ENCODE measurements at regions not wholly inside any gene's neighbourhood (a gene's known extent, or its start where the extent isn't known, plus 50 kb on each side); places are given as distances from the start of the nearest gene placed in this dataset.
"Not testable (repeated sequence)": the region's sequence is repeated elsewhere in the genome, so short reads cannot be mapped to it uniquely, and the experiment has no call there.

DNA sequence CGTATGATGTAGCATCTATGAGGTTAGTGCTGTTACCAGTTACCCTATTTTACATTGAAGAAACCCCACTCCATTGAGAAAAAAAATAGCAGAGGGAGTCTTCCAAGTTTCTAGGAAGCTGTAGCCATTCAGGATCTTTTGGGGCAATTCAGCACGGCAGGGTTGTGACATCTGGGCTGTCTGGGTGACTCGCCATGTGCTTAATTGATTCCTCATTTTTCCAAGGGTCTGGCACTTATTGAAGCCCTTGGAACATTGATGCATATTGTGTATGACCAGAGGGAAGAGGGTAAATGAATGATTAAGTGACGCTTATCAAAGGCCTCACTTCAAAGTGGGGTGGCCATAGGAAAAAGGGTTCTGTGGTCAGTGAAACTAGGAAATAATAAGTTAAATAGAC is 248.7 kb downstream of the ARHGAP12 start:
- no peak for DNase-seq

DNA sequence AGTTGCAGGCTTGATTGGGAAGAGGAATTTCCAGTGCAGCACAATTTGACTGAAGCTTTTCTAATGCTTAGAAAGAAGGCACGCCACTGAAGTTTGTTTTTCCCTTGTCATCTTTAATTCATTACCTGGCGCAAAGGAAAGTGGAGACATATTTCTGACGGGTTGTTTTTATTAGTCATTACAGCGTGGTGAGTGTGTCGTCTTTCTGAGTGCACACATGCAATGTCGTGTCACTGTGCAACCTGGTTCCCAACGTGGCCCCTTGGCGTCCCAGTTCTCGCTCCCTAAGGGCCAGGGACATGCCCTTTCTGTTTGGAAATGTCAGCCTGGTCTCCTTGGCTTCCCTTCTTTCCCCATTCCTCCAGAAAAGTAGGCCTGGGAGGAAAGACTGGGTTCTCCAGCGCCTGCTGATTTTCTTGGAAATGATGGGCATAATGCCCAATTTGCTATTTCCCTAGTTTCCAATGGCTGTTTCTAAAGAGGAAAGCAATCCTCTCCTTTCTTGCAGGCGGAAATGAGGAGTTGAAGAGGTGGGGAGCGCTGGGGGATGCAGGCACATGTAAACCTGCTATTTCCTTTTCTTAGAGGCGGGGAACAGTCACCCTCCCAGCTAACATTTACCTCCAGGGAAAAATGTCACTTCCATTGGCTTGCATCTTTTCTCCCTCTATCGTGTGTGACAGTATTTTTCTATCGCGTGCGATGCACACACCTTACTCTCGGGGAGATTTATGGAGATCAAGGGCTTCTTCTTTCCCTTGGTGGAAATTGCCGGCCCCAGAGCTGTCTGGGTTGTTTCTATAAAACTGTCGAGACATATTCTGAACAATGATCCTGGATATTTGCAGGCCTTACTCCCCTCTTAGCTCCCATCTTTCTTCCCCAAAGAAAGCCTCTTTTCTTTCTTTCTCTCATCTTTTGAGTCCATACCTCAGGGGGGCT is 249.8 kb downstream of the ARHGAP12 start:
- no peak for DNase-seq

DNA sequence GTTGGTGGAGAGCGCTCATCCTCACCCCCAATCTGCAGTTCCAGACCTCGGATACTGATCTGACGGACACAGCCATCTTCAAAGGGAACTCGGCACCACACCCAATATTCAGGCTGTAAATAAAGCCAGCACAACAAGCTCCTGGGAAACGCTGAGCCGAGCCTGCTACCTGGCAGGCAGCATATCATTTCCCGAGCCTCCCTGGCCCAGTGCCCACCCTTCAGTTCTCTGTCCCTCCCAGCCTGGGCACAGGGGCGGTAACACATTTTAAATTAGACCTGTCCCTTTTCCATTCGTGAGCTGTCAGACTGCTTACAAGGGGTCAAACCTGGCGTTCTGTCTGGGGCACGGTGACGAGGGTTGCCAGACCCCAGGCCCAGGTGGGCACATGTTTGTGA is 250.5 kb downstream of the ARHGAP12 start:
- DNase-seq = no peak

DNA sequence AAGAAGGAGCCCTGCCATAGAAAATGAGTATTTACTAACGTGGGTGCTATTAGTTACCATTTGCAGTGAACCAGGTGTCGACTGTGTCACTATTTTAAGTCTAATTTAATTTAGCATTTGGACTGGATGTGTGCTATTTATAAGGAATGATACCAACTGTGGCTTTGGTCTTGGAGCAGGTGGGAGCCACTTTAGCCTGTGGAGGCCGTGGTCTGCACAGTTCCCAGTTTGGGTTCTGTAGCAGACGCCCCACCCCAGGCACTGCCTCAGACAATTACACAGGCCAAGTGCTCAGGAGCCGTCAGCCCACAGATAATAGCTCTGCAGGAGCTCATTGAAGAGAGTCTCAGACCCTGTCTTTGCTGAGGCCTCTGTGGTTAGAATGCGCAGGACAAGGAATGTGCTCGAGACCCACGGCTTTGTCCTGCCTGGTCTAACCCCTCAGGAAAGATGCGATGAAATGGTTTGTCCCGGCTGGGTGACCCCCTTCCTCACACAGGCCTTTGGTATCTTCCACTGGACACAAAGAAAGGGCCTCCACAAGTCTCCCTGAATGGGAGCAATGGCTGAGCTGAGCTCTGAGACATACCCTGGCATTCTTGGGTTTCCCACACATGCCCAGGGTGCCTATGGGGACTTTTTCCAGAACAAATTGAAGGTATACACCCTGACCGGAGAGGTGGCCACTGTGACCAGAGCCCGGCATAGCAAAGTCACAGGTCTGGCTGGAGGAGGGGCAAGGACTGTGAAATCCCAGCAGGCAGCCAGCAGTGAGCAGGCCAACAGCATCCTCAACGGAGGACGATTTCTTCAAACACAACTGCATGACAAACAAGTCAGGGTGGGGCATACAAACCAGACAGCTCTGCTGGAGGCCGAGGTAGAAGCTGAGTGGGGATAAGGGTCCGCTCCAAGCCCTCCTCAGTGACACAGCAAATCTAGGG is 251.2 kb downstream of the ARHGAP12 start:
- DNase-seq = no peak

DNA sequence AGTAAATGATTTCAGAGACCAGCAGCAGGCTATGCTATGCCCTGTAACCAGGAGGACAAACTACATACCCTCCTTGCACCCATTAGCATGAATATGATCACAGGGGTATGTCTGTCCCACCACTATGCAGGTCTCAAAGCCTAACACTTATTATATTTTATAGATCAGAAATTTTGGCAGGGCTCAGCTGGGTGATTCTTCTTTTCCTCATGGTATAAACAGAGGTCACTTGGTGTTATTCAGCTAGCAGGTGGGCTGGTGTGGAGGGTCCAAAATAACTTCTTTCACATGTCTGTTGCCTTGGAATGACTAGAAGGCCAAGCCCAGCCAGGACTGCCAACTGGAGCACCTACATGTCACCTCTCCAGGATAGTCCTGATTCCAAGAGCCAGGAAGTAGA is 252.9 kb downstream of the ARHGAP12 start:
- no peak for DNase-seq

DNA sequence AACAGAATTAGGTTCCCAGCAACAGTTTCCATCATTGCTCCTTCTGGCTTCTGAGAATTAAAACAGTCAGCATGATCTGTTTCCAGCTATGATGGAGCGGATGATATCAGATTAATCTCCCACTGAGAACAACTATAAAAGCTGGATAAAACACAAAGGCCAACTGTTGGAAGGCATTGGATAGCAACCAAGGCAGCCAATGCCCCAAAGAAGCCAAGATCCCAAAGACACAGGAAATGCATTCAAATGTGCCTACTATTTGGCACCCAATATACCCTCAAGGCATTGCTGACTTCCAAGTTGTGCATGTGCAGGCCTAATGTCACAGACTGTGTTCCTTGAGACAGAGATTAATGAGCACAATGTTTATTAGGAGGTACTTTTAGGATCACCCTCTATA is 259.3 kb downstream of the ARHGAP12 start:
- no peak for DNase-seq

DNA sequence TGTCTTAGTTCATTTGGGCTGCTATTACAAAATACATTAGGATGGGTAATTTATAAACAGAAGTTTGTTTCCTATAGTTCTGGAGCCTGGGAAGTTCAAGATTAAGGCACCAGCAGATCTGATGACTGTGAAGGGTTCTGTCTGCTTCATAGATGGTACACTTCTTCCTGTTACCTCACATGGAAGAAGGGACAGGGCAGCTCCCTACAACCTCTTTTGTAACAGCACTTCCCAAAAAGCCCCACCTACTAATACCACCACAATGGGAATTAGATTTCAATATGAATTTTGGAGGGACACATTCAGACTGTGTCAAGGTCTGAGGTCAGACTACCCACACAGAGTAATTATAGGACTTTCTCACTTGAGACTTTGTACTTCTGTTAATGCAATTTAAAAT is 260.3 kb downstream of the ARHGAP12 start:
- no peak for DNase-seq

DNA sequence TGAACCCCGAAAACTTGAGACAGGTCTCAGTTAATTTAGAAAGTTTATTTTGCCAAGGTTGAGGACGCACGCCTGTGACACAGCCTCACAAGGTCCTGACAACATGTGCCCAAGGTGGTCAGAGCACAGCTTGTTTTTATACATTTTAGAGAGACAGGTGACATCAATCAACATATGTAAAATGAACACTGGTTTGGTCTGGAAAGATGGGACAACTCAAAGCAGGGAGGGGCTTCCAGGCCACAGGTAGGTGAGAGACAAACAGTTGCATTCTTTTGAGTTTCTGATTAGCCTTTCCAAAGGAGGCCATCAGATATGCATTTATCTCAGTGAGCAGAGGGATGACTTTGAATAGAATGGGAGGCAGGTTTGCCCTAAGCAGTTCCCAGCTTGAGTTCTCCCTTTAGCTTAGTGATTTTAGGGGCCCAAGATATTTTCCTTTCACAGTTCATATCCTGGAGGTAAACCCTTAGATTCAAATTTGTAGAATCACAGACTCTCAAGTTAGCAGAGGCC is 262.8 kb downstream of the ARHGAP12 start:
- not testable (repeated sequence) for DNase-seq

DNA sequence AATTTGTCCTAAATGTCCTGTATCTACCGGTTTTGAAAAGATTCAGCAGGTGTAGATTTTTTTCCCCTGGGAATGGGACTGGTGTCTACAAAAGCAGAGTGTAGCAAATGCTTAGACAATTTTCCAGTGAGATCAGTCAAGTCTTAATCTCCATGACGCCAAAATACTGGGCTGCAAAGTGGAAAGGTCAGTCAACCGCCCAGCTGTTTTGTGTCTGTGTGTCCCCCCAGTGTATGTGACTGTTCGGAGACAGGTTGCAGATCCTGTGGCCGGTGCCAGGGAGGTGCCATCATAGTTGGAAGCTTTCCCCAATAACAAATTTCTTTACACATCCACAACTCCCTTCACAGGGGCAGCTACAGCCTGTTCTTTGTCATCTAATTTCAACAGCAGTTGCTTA is 263.8 kb downstream of the ARHGAP12 start:
- DNase-seq = no peak

DNA sequence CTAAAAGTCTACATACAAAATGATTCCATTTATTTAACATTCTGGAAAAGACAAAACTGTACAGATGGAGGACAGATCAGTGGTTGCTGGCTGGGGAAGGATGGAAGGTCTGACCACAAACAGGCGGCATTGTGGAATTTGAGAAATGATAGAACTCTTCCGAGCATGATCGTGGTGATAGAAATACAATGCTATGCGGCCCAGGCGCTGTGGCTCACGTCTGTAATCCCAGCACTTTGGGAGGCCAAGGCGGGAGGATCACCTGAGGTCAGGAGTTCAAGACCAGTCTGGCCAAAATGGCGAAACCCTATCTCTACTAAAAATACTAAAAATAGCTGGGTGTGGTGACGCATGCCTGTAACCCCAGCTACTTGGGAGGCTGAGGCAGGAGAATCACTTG is 264.6 kb downstream of the ARHGAP12 start:
- not testable (repeated sequence) for DNase-seq

DNA sequence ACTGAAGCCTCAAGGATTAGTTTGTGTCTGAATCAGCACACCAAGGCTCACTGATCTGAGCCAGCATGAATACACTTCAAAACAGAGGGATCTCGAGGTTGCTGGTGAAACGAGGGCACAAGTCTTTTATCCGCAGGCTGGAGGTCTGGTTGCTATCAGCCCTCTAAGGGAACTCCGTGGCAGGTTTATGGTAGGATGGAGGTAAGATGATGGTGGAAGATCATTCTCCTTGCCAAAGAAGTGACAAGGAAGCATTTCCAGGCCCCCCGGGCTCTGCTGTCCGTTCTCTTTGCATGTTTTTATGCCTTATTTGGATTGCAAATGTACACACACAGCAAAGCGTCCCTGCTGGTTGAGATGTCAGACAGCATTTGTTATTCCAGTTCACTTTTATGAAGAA is 268.3 kb downstream of the ARHGAP12 start:
- DNase-seq = no peak

DNA sequence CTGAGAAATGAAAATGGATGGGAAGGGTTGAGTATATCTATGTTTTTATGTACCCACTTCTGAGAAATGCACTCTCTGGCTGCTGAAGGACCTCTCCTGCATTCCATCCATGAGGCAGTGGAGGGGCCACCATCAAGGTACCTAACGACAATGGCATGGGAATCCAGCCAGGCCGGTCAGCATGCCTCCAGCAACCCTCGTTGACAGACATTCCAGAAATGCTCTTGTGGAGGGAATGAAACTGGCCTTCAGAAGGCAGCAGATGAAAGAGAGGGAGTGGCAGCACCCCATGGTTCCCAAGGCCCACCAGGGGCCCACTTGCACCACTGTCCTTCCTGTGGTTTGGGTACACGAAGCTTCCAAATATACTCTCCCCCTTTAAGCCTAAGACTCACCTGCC is 269.0 kb downstream of the ARHGAP12 start:
- no peak for DNase-seq

DNA sequence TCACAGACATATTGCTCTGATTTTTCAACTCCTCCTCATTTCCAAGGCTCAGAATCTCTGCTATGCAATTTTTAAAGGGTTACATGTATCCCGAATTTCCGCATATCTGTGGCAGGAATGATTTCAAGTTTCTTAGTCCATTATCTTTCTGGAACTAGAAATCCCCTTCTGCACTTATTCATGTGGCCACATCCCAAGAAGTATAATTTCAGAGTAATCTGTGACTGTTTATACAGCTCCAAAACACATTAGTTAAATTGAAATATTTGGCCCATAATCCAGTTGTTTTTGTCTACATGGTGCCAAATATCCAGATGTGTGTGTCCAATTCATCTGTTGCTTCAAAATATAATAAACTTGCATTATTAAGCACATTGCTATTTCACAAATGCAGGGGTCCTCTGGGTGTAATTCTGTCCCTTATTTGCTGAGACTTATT is 271.2 kb downstream of the ARHGAP12 start:
- no peak for DNase-seq

DNA sequence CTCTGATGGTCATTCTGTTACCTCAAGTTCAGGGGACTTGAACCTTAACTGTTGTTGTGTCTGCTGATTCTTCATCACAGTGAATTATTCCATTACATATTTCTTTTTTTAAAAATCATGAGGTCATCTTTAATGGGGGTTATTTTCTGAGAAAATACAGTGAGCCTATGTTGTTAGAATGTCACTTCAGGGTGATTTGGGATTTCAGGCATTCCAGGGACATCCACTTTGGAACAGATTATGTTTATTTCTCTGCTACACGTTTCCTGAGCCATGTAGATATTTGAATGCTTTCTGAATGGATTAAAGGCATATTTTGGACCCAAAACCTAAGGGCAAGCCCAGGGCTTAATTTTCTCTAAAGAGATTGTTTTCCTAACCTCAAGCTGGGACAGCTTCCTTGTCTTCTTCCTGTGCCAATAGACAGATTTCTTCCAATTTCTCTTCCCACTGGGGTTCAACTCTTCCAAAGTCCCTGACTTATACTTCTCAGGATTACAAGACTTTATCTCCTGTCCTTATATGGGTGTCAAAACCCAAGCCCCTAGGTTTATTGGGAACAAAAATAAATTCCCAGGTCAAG is 271.7 kb downstream of the ARHGAP12 start:
- no peak for DNase-seq

DNA sequence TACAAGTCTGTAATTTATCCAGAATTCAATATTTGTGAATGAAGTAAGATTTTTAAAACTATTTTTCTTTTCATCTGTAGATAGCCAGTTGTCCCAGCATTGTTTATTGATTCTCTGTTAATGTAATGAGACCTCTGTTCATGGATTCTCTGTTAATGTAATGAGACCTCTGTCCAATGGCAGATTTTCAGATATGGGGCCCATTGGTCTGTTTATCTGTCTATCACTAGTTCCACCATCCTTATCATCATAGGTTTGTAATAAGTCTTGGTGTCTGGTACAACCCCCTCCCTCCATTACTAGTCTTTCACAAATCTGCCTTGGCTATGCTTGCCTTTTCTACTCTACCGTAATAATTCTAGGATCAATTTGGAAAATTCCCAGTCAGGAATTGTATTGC is 276.6 kb downstream of the ARHGAP12 start:
- no peak for DNase-seq

DNA sequence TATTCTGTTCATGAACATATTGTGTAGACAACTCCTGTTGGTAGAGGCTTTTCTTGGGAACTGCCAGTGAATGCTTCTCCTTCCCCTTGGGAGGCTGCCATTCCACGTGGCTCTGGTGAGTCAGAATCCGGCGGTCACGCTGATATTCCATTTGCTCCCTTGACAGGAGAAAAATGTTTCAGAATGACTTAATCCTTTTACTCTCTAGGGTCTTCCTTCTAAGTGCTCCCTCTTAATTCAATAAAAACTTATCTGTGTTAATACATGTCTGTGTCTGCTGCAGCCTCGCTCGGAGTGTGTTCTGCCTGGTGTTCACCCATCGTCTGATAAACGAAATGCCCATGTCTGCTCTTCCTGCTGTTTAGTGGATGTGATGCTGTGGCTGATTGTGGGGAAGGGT is 278.6 kb downstream of the ARHGAP12 start:
- DNase-seq = no peak

DNA sequence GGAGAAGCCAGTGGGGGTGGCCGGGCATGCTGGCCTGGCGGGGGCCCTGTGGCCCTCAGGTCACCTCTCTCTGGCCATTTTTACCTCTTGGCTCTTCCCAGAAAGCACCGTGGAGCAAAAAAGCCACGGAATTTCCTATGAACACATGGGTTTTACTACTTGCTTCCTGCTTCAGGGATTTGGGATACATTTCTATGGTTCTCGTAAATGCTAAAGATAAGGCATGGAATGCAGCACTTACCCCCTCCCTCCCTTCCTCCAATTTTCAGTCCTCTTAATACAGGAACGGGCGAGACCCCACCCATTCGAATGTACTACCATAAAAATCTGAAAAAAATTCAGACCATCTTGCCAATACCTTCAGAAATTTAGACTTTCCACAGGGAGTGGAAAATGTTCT is 279.7 kb downstream of the ARHGAP12 start:
- DNase-seq = no peak

DNA sequence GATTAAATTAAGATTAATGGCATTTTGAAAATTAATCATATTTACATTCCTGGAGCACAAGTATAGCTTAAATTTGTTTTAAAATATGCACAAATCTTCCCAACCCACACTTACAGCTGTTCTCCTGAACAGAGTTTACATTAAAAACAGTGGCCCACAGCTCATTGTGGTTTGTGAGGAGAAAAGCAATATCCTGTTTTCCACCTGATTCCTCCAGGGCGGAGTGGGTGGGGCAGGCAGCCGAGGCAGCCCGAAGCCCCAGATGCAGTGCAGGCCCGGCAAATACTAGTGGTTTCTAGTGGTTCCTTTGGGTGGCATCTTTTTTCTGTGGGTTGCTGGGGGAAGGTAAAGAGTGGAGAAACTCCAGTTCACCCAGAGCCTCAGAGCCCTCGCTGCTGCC is 280.8 kb downstream of the ARHGAP12 start:
- no peak for DNase-seq

DNA sequence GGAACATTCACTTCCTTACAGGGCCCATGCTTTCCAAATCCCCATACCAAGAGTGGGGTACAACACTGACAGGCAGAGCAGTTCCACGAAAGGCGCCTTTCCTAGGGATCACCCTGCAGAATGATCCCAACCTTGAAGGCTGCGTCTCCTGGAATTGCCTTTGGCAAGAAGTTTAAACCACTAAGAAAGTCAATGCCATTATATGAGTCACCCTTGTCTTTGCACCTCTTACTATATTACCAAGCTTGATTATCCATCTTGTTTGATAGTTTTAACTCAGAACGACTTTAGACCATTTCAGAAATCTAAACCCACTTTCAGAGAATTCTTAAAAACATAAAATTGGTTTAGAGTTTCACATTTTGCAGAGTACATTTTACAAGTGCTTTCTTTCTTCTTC is 282.1 kb downstream of the ARHGAP12 start:
- DNase-seq = no peak

DNA sequence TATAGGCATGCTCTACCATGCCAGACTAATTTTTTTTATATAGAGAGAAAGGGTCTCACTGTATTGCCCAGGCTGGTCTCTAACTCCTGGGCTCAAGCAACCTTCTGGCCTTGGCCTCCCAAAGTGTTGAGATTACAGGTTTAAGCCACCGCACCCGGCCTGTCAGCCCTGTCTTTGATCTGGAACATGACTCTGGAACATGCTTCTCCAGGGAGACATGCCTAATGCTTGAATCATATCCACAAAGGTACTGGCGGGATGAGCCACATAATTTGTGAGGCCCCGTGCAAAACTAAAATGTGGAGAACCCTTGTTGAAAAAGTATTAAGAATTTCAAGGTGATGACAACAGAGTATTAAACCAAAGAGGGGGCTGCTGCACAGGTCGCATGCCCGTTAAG is 282.8 kb downstream of the ARHGAP12 start:
- no peak for DNase-seq

DNA sequence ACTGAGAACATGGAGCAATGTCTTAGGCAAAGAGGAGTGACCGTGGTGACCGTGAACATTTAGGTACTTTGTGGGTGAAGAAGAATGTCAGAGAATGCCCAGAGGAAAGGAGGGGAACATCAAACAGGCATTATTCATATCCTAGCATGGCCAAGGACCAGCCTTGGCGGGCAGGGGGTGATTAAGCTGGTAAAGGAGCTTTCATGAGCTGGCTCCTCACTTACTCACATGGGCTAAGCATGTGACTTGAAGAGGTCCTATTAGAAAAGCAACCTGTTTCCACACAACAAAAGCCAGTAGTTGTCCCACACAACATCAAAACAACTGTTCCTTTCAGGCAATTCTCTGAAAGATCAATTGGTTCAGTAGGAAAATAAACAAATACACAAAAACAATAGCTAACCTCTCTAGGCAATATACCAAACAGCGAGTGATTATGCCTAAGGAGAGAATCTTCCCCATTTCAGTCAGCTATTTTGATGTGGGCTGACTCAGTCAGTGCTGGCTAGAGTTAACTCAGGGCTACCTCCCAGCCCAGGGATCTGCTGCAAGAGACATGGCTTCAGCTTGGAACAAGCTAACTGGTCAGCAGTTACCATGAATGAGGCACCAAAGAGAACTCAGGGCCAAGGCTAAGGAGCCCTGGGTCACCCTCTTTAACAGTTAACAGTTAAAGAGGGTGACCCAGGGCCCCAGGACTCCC is 283.5 kb downstream of the ARHGAP12 start:
- DNase-seq = no peak

DNA sequence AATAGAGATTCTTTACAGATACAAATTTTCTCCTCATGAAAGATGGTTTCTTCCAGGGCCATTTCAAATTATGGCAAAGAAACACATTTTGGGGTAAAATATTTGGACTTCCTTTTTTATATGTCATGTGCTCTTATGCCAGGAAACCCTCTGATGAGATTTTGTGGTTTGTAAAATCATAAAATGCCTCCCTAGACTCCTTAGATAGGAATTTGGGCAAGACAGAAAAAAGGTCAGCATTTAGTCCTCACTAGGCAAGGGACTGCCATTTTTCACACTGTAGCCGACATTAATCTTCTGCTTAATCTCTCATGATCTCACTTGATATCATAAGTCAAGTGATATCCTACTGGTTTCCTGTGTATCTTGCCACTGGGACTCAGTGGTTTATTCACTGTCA is 286.4 kb downstream of the ARHGAP12 start:
- no peak for DNase-seq
